Lower leg skin (tissue), 4 donors: ENCODE measurements at regions not wholly inside any gene's neighbourhood (a gene's known extent, or its start where the extent isn't known, plus 50 kb on each side); places are given as distances from the start of the nearest gene placed in this dataset.

Experiments
- DNase-seq, 2 donors: peaks; one replicate each; pipeline ENCODE4 v3.0.0-alpha.2; 2019; ENCODE audit warnings: low spot score in 2 of 2
- H3K4me3 ChIP-seq: fragments of 200-600 bp; sonication (generic); 2 replicates; pipeline ENCODE4 v1.5.1; 2017; ENCODE audit warnings: mild to moderate bottlenecking, low read depth; ENCODE audit not compliant: poor library complexity, severe bottlenecking
- POLR2A ChIP-seq, 2 donors: fragments of 450-650 bp; IDR thresholded peaks; one replicate each; pipeline ENCODE4 v1.6.1; 2016 to 2017; ENCODE audit warnings: antibody characterized with exemption in 2 of 2, mild to moderate bottlenecking in 1 of 2, moderate library complexity in 1 of 2
- WGBS, 2 donors: methylation state at CpG; one replicate each; pipeline ENCODE4 v1.1.5; 2018; 5-methylcytosine and 5-hydroxymethylcytosine counted together
- intact Hi-C: fragments of 100-400 bp; cut with DNase I; formaldehyde crosslinking; loops from one replicate; pipeline ENCODE4 v1.15.0; 2023; ENCODE audit warnings: low total_unique reads
- TF ChIP-seq, protein P1 (sequence below), 3 donors: fragments of 450-650 bp; IDR thresholded peaks; one replicate each; pipeline ENCODE4 v1.5.1; 2016; ENCODE audit warnings: antibody characterized with exemption in 3 of 3, mild to moderate bottlenecking in 3 of 3, moderate library complexity in 2 of 3

DNA sequence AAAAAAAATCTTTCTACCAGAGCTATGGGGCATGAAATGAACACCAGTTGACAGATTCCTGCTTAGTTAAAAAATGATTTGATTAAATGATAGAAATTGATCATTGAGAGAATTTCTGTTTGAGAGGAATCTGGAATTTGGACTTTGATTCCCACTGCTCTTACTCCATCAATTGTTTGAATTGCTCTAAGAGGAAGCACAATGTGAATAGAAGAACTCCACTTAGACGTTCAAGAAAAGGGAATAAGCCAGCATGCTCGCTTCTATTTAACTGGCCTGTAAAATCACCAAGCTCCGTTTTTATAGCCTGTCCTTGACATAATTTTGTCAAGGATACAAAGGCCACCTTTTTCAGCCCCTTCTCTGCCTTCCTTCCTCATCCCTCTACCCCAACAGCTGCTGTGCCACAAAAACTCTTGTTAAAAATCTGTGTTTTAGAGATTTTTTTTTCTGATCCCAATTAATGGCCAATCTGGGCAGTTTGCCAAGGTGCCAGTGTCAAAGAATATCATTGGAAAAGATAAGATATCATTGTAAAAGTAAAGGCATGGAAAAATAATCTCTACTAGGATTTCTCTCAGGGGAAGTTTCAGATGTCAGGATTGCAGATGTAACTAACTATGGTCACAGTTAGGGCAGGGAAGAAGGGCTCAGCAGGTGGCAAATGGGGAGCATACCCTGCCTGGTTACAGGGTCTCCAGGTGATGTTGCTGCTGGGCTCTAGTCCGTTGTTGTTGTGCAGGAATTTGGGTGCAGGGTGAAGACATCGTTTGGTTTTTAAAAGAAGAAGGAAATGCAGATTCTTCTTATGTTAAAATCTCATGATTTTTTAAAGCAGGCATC lies 301.8 kb upstream of the PDZRN3 start:
- WGBS, 2 donors, result 39 to 53% methylated on average over 5 of the region's 5 CpGs
- no peak for DNase-seq
- no peak overlapping the region for H3K4me3 ChIP-seq
- TF ChIP-seq, protein P1, sequence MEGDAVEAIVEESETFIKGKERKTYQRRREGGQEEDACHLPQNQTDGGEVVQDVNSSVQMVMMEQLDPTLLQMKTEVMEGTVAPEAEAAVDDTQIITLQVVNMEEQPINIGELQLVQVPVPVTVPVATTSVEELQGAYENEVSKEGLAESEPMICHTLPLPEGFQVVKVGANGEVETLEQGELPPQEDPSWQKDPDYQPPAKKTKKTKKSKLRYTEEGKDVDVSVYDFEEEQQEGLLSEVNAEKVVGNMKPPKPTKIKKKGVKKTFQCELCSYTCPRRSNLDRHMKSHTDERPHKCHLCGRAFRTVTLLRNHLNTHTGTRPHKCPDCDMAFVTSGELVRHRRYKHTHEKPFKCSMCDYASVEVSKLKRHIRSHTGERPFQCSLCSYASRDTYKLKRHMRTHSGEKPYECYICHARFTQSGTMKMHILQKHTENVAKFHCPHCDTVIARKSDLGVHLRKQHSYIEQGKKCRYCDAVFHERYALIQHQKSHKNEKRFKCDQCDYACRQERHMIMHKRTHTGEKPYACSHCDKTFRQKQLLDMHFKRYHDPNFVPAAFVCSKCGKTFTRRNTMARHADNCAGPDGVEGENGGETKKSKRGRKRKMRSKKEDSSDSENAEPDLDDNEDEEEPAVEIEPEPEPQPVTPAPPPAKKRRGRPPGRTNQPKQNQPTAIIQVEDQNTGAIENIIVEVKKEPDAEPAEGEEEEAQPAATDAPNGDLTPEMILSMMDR (IDR thresholded peaks at IDR 0.05), result no peak
- no peak for TF ChIP-seq POLR2A (IDR thresholded peaks at IDR 0.05)
- intact Hi-C loops, result no loop called here

DNA sequence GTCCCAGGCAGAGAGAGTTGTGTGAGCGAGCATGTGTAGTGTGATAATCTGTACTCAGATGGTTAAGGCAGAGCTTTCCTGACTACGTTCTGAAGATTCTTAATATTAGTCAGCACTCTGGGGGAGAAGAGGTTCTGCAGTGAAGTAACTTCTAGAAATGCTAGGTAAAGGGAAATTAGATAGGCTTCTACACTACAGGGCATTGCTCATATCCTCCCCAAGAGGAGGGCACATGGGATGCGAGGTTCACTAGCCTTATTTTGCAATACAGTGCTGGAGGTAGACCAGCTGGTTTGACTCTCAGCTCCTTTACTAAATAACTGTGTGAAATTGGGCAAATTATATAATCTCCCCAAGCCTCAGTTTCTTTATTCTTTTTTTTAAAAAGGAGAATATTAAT lies 300.3 kb upstream of the PDZRN3 start:
- no peak for DNase-seq
- intact Hi-C loops, result no loop called here
- no peak for TF ChIP-seq POLR2A (IDR thresholded peaks at IDR 0.05)
- TF ChIP-seq, protein P1 (IDR thresholded peaks at IDR 0.05), result no peak
- 79 to 91% methylated on average over 3 of the region's 3 CpGs for WGBS, 2 donors
- H3K4me3 ChIP-seq, result no peak overlapping the region

DNA sequence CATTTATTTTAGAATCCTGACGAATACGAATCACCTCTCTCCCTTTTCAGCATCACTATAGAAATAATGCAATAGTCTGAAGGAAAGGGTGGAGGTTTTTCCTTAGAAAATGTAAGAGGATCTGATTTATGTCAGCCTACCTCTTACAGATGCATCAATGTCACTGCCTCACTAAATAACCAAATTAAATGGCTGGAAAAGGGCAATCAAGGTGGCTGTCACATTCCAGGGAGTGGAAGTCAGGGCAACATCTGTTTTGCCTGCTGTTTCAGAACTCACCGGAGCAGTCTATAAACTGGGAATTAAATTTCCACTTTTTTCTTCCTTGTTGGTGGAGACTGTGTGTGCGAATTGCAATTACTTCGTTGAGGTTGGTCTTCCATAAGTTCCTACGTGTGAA lies 299.3 kb upstream of the PDZRN3 start:
- no peak for DNase-seq
- WGBS, 2 donors, result 65 to 75% methylated on average over 6 of the region's 6 CpGs
- intact Hi-C loops, result no loop called here
- TF ChIP-seq, protein P1 (IDR thresholded peaks at IDR 0.05), result no peak
- no peak for TF ChIP-seq POLR2A (IDR thresholded peaks at IDR 0.05)
- H3K4me3 ChIP-seq, result no peak overlapping the region

DNA sequence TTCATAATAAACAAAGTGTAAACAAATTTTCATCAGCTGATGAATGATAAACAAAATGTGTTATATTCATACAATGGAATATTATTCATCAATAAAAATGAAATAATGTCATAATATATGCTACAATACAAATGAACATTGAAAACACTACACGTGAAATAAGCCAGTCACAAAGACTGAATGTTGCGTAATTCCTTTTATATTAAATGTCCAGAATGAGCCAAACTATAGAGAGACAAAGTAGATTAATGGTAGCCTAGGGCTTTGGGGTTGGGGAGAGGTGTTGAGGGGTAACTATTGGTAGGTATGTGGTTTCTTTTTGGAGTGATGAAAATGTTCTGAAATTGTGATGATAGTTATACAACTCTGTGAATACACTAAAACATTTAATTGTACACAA lies 292.9 kb upstream of the PDZRN3 start:
- DNase-seq, result no peak
- TF ChIP-seq, protein P1 (IDR thresholded peaks at IDR 0.05), result no peak
- no peak for TF ChIP-seq POLR2A (IDR thresholded peaks at IDR 0.05)
- intact Hi-C loops, result no loop called here
- H3K4me3 ChIP-seq, result no peak overlapping the region
- 84 to 85% methylated on average over 2 of the region's 2 CpGs for WGBS, 2 donors

DNA sequence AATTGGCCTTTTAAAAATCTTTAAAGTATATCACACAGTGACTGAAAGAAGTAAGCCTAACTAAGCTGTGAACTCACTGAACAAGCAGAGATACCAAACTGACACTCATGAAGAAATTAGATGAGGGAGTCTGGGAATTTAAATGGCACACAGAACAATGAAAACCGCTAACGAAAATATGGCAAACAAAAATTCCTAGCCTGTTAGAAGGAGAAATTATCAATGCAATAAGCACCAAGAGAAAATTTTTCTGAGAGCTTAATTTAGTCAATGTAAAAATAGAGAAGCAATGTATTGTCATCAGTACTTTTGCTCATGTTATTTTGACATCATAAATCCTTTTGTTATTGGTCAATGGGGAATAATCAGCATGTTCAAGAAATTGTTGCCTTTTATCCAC lies 291.1 kb upstream of the PDZRN3 start:
- WGBS, 2 donors, result 80 to 90% methylated on average over 2 of the region's 2 CpGs
- DNase-seq, result no peak
- TF ChIP-seq, protein P1 (IDR thresholded peaks at IDR 0.05), result no peak
- TF ChIP-seq POLR2A (IDR thresholded peaks at IDR 0.05), result no peak
- no peak overlapping the region for H3K4me3 ChIP-seq
- intact Hi-C loops, result no loop called here

DNA sequence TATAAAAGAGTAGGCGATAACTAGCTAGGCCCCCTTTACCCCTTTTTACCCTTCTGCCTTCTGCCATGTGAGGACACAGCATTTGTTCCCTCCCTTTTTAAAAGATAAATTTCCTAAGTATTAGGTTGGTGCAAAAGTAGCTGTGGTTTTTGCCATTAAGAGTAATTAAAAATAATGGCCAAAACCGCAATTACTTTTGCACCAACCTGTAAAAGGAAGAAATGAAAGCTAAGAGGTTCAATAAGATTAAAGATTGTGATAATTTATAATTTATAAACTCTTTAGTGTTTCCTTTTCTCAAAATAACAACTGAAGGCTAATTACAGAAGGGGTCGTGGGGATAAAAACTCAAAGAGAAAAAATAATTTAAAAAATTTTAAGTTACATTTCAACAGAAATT lies 283.5 kb upstream of the PDZRN3 start:
- H3K4me3 ChIP-seq, result no peak overlapping the region
- 72 to 89% methylated on average over 3 of the region's 3 CpGs for WGBS, 2 donors
- intact Hi-C loops, result no loop called here
- TF ChIP-seq, protein P1 (IDR thresholded peaks at IDR 0.05), result no peak
- no peak for TF ChIP-seq POLR2A (IDR thresholded peaks at IDR 0.05)
- DNase-seq, result no peak
